GM19463 (cell line): ENCODE measurements at regions not wholly inside any gene's neighbourhood (a gene's known extent, or its start where the extent isn't known, plus 50 kb on each side); places are given as distances from the start of the nearest gene placed in this dataset.

Source experiments
- ATAC-seq: cut with Tn5 transposase; IDR thresholded peaks from one replicate; pipeline ENCODE4 v1.9.1; 2021; ENCODE audit warnings: mild to moderate bottlenecking, moderate library complexity; ENCODE audit not compliant: unreplicated experiment

DNA sequence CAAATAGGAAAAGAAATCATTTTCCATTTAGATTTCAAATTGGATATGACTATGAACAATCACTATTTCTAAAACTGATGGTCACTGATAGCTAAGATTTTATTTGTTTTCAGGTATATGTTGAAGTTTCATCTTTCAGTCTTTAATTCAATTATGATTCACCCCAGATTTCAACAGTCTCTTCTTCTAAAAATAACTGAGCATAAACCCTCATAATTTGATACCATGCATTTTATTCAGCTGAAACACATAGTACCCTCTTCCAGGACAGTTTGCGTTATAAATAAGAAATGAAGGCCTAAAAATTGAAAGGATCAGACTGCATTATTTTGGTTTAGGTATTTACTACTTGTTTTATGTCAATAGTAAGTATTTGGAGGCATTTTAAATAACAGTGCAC, 428.5 kb upstream of the NBEA start:
- no peak for ATAC-seq

DNA sequence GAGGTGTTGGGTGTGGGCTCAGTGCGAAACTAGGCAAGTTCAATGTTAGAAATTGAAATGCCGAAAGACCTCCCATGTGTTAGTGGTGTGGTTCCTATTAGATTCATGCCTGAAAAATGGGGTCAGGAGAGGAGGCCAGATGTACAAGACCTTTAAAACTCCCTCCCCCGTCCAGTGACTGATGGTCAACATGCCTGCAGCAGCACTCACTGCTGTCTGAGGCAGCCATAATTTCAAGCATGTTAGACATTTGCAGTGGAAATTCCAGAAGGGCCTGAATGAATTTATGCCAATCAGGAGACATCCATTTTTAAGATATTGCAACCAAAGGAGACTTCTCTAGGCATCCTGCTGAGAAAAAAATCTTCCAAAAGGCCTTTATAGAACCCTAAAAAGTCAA, 426.9 kb upstream of the NBEA start:
- ATAC-seq = no peak

DNA sequence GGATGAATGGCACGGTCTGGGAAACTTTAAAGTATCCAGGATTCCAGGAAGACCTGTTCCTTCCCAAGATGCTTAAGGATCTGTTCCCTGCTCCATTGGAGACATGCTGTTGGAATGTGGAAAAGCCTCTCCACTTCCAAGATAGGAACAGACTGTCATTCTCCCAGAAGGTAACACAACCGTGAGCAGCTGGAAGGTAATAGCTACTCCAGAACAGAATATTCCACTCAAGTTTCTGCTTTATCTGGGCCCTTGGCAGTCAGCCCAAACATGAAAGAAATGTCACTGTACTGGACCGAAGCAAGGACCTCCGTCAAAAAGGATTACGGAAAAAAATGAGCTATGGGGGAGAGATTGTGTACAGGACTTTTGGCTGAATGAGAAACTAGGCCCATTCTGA, 420.9 kb upstream of the NBEA start:
- ATAC-seq = no peak

DNA sequence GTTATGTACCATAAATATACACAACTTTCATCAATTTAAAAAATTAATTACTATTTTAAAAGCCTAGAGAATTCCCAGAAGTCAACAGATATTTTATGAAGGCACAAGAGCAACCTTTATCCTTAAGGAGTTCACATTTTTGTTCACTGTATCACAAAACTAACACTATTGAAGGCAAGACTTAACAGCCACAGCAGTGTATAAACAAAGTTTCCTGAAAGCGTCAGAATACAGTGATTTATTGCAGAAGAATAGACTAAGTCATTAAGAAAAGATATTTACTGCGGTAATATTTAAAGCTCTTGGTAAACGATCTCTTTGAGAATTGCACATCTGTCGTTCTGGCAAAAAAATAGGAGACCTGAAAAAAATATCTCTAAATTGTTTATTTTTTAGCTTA, 419.3 kb upstream of the NBEA start:
- no peak for ATAC-seq

DNA sequence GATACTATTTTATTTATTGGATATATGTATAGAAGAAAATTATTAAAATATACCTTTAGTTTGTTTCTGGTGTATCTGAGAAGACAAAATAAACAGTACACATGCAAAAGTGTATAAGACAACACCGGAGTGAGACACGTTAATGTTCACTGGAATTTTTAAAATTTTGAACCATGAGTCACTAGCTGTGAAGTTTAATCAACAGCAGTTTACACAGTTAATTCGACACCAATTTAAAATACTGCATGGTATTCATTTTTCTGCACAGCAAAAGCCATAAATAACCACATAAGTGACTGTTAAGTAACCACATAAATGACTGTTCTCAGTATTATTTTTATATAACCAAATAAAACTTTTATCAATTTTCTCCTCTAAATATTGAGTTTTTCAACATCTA, 418.7 kb upstream of the NBEA start:
- no peak for ATAC-seq

DNA sequence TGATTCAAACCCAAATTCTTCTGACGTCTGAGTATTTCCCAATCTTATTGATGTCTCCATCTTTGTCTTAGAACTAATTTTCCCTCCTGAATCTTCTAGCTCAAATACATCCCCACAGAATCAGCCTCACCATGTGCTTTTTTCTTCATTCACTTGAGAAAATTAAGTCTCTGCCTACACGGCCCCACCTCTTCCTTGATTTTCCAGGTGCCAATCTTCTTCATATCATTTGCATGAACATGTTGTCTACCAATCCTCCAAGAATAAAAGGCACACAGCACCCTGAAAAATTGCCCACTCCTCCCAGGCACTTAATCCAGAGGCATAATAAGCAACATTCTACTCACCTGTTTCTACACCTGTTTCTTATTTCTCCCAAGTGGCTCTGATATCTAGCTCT, 408.1 kb upstream of the NBEA start:
- no peak for ATAC-seq

DNA sequence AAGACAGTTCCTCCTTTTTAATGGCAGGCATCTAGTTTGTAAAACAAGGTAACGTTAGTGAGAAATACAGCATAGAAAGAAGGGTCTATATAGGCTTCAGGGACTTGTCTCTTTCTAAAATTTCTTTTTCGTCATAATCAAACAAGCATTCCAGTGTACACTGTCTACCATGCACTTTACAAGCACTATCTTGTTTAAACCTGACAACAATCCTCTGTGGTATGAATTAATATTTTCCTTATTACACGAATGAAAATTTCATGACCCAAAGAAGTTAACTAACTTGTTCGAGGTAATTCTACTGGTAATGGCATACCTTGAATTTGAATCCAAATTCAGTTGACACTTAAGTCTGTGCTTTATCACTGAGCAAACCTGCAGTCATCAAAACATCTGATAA, 399.7 kb upstream of the NBEA start:
- no peak for ATAC-seq

DNA sequence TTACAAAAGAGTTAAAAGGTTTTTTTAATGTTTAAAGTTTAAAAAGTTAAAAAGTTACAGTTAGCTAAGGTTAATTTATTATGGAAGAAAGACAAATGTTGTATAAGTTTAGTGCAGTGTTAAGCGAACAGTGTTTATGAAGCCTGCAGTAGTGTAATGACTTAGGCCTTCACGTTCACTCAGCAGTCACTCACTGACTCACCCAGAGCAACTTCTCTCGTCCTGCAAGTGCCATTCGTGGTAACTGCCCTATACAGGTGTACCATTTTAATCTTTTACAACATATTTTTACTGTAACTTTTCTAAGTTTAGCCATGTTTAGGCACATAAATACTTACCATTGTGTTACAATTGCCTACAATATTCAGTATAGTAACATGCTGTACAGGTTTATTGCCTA, 398.2 kb upstream of the NBEA start:
- no peak for ATAC-seq

DNA sequence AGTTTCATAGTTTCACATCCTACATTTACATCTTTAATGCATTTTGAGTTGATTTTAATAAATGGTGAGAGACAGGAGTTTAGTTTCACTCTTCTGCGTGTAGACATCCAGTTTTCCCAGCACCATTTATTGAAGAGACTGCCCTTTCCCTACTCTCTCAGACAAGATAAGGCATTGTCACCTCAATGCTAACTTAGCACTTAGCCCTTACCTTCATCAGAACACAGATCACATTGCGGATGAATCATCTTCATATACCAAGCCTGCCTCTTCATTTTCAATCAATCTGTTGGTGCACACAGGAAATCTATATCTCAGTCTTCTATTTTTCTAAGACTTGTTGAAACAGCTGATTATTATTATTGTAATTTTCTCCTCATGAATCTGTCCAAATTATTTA, 396.6 kb upstream of the NBEA start:
- ATAC-seq = no peak

DNA sequence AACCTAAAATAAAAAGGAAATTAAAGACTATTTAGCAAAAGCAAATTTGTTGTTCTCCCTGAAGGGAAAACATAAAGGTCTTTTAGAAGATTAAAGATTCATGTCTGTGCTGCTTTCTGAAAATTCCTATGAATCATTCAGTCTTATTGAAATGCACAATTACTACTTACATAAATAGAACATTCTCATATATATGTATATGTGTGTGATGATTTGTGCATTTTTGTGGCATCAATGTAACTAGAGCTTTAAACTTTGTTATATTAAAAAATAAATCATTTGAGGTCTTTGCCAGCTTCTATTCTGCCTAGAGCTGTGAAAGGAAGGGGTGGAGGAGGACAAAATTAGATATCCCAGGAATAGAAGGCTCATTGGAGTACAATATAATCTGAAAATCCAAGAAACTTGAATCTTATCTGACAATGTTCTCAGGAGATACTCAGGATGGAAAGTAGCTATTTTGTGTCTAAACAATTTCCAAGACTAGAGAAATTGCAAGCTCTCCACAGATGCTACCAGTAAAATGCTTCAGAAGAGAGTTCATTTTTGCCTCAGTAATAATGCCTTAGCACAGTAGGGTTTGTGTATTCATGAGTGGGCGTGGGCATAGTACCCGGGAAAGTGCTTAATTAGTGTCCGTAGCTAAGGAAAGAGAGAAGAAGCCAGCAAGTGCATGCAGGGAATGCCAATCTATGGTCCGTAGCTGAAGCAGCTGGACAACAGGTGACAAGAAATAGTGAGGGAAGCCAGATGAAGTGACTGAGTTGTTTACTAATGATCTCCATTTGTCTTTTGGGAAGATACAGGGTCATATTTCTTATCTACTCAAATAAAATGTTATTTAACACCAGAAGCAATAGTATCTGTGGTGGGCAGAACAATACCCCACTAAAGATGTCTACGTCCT, 395.5 kb upstream of the NBEA start:
- no peak for ATAC-seq

DNA sequence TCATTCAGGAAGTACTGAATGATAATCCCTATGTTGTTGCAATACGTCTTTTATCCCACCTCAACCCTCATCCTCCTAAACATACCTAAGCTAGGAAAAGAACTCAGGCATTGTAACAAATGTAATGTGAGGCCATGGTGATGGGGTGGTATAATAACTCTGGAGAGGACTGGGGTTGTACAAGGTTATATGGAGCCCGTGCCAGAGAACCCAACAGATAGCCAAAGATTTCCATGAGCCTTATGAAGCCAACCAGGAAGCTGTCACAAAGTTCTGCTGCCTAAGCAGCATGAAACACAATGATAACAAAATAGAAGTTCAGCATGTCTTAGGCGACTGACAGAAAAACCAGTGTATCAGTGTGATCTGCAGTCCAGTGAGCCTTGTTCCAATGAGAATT, 394.1 kb upstream of the NBEA start:
- no peak for ATAC-seq

DNA sequence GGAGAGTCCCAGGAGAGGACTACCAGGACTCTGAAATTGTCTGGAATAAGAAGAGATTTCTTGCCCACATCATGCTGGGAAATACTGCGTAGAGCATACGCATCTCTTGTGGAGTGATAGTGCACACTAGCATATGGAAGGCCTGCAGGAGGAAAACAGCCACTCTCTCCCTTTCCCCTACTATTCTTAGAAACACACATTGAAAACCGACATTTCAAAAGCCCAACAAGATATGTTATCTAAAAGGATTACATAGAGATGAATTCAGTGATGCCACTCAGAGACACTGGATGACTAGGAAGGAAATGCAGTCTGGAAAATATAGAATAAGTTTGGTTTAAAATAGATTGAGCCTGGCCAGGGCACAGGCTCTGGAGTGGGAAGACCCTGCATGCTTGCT, 388.7 kb upstream of the NBEA start:
- ATAC-seq = no peak

DNA sequence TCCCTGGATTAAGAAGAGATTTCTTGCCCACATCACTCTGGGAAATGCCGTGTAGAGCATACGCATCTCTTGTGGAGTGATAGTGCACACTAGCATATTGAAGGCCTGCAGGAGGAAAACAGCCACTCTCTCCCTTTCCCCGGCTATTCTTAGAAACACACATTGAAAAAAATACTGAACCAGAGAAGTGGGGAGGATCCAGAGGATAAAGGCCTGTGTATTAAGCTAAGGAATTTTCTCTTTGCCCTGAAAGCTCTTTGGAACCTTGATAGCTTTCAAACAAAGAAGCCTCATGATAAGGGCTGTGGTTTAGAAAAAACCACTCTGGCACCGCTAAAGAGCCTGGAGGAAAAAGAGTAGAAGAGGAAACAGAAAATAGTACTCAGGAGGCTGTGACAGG, 386.1 kb upstream of the NBEA start:
- ATAC-seq = no peak

DNA sequence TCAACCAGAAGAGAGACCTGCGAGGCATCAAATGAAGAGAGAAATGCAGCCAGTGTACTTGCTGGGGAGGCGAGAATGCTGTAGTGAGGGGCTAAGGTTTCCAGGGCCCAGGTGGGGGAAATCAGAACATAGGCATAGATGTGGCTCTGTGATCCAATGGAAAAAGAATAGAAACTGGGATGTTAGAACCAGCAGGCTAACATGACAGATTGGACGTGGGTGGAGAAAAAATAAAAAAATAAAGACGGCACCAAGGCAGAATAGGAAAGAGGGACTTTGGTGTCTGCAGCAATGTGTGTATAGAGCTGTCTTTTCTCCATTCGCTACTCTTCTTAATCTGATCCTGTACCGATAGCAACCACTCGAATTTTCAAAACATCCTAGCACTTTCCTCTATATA, 381.0 kb upstream of the NBEA start:
- ATAC-seq = no peak

DNA sequence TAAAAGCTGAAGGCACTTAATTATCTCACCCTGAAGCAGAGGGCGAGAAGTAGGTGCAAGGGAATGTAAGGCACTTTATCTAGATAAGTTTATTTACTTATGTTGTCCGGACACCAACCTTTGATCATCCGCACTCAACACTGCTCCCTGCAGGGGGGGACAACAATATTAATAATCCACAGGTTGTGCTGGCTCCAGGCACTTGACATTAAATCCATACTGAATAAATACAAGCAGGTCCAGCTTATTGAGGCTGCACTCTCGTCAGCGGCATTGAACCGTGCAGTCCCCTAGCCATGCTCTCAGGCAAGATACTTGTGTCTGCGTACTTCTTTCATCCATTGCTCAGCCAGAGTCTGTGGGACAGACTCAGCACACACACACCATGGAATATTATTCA, 374.5 kb upstream of the NBEA start:
- ATAC-seq = no peak

DNA sequence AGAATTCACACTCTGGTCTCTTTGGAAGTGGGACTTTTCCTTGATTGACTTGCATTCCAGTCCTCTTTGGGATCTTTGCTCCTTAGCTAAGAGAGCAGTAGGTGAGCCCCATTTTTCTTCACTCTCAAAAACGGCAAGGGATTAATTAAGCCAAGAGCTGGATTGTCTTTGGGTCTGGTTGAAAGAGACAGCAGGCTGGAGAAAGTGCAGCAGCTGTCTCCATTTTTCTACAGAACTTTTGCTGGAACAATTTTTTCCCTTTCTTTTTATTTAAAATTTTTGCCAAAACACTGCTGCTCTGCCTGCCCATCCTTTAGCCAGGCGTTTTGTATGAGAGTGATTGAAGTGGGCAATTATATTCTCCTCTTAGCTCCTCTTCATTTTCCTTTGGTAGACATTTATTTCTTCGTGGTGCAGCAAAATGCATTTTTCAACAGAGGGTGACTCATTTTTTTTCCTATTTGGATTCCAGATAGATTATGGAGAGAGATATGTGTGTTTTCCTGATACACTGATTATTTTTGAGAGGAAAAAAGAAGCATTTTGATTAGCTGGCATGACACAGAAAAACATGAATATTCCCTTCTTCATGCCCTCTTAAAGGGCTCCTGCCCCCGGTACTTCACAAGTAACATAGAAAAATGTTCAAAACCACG, 371.2 kb upstream of the NBEA start:
- ATAC-seq = no peak

DNA sequence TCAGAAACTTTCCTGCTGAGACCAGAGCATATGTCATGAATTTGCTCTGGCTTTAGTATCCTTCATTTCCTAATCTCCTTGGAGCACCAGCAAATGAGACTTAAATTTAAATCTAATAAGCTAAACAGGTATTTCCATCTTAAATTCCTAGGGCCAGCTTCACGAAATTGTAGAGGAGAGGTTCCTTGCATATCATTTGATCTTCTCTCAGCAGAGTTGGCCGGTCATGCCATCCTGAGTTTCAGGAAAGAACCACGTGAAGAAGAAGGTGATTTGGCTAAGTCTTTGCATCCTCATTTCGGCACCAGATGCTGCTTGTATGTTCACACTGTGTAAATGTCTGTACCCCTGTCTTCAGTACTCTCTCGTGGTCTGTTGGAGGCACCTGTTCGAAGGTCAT, 370.4 kb upstream of the NBEA start:
- ATAC-seq = no peak

DNA sequence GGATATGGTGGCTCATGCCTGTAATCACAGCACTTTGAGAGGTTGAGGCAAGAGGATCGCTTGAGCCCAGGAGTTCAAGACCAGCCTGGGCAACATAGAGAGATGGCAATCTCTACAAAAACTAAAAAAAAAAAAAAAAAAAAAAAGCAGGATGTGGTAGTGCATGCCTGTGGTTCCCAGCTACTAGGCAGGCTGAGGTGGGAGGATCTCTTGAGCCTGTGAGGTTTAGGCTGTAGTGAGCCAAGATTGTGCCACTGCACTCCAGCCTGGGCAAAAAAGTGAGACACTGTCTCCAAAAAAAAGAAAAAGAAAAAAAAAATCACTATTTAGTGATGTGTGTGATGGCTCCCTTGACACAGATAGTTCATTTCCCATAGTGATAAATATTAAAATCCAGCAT, 365.0 kb upstream of the NBEA start:
- ATAC-seq = no peak

DNA sequence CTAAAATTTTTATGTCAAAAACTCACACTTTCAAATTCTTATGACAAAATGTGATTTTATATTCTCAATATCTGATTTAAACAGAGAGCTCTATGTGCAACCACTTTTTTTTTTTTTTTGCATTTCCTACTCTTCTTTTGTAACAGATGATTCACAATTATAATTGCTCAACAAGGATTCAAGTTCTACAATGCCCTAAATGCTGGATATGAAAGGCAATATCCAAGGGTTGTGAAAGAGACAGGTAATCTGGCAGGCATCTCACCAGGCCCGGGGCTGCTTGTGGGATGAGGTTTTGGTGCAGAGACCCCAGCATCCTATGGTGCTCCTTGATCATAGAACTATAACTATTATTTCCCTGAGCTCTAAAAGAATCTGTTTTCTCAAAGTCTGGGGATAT, 363.6 kb upstream of the NBEA start:
- ATAC-seq = no peak

DNA sequence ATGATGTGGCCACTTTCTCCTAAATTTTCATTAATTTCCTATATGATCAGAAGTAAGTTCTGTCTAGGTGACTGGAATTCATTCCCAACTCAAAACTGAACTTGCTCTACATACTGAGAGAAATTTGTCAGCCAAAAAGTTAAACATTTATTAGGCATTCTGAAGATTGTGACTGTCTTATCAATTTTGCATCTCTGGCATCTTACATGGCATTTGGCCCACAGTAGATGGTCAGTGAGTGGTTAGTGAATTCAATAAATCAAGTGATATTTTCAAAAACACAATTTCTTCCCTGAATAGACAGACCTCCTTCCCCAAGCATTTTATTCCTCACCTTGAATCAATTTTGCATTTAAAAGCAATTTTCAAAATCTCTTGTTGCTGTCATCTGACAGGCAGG, 363.2 kb upstream of the NBEA start:
- ATAC-seq = no peak

DNA sequence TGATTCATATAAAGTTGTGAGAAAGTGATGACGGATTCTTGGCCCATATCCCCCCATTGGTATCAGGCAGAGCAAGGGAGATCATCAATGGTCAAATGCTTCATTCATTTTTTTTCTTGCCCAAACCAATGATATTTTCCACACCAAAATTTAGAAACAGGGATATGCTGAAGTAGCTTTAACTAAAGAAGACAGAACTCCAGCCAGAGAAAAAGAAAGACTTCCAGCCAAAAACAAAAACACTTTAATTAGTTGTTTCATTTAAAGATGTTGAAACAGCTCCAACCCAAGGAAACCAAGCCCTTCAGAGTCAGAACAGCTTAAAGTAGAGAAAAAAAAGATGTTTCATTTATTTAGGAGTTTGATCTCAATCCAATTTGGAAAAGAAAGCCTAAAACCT, 358.9 kb upstream of the NBEA start:
- ATAC-seq = no peak

DNA sequence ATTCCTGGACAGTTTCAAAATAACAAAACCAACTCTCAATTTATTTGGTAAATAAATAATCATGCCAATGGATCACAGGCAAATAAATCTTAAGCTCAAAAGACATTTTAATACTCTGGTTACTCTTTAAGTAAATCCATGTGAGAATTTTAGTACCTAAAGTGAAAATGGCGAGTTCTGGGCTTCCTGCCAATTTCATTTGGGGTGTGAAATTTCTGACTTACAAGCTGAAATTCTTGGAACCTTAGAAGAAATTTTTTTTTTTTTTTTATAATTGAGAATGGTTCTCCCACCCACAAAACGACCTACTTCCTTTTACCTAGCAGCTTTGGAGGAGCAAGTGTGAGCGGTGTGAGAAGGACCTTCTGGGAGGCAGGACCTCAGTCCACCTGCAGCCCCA, 354.5 kb upstream of the NBEA start:
- ATAC-seq = no peak

DNA sequence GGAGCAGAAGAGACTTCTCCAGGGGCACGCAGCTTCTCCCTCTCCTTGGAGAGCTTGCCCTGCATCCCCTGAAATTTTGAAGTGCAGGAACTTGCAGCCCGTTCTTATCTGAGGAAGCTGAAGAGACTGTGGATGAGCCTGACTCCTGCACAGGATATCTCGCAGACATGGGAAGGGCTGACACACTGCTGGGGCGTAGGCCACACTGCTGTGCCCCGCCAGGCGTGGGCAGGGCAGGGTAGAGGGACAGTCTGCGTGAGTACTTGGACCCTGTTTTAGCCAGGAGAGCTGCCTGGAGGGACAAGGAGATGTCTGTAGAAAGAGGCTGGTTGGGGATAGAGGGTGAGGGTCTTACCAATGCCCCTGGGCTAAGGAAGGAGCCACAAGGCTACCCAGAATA, 353.7 kb upstream of the NBEA start:
- ATAC-seq = no peak
